SK-N-MC (cell line): ENCODE measurements at regions not wholly inside any gene's neighbourhood (a gene's known extent, or its start where the extent isn't known, plus 50 kb on each side); places are given as distances from the start of the nearest gene placed in this dataset.

ENCODE experiments used
- EZH2 ChIP-seq: fragments of 200-600 bp; sonication (generic); IDR thresholded peaks from one replicate; pipeline ENCODE4 v1.6.1; 2017; ENCODE audit warnings: antibody characterized with exemption
- POLR2AphosphoS5 ChIP-seq: IDR thresholded peaks from 2 replicates; pipeline ENCODE4 v1.6.1; 2012; ENCODE audit warnings: mild to moderate bottlenecking, low read depth, low read length, borderline replicate concordance

DNA sequence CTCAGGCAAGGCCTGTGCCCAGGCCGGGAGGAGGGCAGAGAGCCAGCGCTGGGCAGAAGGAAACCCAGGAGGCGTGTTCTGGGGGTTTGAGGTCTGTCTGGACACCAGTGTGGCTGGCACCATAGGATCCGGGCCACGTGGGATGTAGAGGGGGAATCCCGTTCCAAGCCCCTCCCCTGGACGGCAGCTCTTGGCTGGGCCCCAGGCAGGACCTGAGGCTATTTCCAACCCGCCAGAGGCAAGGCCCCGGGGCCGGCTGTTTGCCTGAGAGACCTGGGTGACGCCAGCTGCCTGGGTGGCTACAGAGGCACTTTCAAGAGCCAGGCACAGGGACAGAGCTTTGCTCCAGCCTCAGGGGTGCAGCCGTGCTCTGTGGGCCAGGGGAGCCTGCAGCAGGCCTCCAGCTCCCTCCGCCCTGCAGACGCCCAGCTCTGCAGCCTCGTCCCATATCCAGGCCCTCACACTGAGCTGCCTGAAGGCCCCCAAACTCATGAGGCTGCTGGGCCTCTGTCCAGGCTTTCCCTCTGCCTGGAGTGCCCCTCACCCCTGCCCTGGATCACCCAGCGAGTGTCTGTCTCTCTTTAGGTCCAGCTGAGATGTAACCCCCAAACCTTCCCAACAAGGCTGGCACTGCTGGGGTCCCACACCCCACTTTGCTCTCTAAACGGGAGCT is 56.6 kb upstream of the EGFL7 start:
- TF ChIP-seq EZH2, result no peak
- TF ChIP-seq POLR2AphosphoS5, result no peak
